ENCODE measurements at regions not wholly inside any gene's neighbourhood (a gene's known extent, or its start where the extent isn't known, plus 50 kb on each side); places are given as distances from the start of the nearest gene placed in this dataset.

DNA sequence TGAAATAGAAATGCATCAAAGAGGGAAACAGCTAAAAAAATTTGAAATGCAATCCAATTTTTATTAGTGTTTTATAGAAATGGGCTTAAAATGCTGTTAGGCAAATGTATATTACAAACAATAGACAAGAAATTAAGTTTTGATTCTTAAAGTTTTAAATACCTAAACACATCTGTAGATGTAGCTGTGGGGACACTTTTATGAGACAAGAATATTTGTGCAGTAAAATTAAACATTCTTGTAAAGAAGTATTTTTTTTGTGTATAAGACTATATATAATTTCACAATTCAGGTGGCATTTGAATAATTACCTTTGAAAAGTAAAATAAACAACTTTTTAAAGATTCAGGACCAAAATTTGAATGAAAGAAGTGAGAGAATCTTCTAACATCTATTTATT, 1015.9 kb downstream of the REEP3 start:
- TF ChIP-seq, protein P1, sequence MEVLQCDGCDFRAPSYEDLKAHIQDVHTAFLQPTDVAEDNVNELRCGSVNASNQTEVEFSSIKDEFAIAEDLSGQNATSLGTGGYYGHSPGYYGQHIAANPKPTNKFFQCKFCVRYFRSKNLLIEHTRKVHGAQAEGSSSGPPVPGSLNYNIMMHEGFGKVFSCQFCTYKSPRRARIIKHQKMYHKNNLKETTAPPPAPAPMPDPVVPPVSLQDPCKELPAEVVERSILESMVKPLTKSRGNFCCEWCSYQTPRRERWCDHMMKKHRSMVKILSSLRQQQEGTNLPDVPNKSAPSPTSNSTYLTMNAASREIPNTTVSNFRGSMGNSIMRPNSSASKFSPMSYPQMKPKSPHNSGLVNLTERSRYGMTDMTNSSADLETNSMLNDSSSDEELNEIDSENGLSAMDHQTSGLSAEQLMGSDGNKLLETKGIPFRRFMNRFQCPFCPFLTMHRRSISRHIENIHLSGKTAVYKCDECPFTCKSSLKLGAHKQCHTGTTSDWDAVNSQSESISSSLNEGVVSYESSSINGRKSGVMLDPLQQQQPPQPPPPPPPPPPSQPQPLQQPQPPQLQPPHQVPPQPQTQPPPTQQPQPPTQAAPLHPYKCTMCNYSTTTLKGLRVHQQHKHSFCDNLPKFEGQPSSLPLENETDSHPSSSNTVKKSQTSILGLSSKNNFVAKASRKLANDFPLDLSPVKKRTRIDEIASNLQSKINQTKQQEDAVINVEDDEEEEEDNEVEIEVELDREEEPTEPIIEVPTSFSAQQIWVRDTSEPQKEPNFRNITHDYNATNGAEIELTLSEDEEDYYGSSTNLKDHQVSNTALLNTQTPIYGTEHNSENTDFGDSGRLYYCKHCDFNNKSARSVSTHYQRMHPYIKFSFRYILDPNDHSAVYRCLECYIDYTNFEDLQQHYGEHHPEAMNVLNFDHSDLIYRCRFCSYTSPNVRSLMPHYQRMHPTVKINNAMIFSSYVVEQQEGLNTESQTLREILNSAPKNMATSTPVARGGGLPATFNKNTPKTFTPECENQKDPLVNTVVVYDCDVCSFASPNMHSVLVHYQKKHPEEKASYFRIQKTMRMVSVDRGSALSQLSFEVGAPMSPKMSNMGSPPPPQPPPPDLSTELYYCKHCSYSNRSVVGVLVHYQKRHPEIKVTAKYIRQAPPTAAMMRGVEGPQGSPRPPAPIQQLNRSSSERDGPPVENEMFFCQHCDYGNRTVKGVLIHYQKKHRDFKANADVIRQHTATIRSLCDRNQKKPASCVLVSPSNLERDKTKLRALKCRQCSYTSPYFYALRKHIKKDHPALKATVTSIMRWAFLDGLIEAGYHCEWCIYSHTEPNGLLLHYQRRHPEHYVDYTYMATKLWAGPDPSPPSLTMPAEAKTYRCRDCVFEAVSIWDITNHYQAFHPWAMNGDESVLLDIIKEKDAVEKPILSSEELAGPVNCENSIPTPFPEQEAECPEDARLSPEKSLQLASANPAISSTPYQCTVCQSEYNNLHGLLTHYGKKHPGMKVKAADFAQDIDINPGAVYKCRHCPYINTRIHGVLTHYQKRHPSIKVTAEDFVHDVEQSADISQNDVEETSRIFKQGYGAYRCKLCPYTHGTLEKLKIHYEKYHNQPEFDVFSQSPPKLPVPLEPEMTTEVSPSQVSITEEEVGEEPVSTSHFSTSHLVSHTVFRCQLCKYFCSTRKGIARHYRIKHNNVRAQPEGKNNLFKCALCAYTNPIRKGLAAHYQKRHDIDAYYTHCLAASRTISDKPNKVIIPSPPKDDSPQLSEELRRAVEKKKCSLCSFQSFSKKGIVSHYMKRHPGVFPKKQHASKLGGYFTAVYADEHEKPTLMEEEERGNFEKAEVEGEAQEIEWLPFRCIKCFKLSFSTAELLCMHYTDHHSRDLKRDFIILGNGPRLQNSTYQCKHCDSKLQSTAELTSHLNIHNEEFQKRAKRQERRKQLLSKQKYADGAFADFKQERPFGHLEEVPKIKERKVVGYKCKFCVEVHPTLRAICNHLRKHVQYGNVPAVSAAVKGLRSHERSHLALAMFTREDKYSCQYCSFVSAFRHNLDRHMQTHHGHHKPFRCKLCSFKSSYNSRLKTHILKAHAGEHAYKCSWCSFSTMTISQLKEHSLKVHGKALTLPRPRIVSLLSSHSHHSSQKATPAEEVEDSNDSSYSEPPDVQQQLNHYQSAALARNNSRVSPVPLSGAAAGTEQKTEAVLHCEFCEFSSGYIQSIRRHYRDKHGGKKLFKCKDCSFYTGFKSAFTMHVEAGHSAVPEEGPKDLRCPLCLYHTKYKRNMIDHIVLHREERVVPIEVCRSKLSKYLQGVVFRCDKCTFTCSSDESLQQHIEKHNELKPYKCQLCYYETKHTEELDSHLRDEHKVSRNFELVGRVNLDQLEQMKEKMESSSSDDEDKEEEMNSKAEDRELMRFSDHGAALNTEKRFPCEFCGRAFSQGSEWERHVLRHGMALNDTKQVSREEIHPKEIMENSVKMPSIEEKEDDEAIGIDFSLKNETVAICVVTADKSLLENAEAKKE (CRISPR knock-in tag; IDR thresholded peaks at IDR 0.05): no peak
- no peak for TF ChIP-seq STAT1 (IDR thresholded peaks at IDR 0.05; ENCODE audit: unreplicated experiment)
- no peak for TF ChIP-seq EZH2 (IDR thresholded peaks at IDR 0.05; ENCODE audit: low read depth, unreplicated experiment)
- TF ChIP-seq ZNF331 (CRISPR knock-in tag; IDR thresholded peaks at IDR 0.05; ENCODE audit: low read depth): no peak
- no peak for TF ChIP-seq POLR2AphosphoS5 (IDR thresholded peaks at IDR 0.05; ENCODE audit: low read depth)
- TF ChIP-seq, protein P2, sequence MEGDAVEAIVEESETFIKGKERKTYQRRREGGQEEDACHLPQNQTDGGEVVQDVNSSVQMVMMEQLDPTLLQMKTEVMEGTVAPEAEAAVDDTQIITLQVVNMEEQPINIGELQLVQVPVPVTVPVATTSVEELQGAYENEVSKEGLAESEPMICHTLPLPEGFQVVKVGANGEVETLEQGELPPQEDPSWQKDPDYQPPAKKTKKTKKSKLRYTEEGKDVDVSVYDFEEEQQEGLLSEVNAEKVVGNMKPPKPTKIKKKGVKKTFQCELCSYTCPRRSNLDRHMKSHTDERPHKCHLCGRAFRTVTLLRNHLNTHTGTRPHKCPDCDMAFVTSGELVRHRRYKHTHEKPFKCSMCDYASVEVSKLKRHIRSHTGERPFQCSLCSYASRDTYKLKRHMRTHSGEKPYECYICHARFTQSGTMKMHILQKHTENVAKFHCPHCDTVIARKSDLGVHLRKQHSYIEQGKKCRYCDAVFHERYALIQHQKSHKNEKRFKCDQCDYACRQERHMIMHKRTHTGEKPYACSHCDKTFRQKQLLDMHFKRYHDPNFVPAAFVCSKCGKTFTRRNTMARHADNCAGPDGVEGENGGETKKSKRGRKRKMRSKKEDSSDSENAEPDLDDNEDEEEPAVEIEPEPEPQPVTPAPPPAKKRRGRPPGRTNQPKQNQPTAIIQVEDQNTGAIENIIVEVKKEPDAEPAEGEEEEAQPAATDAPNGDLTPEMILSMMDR (conservative IDR thresholded peaks at IDR 0.05; ENCODE audit: low read depth in 2 of 2): no peak
- no peak for TF ChIP-seq NANOG (IDR thresholded peaks at IDR 0.05; ENCODE audit: borderline replicate concordance)
- TF ChIP-seq JUNB (IDR thresholded peaks at IDR 0.05; ENCODE audit: unreplicated experiment): no peak
- TF ChIP-seq CREB1 (CRISPR knock-in tag; IDR thresholded peaks at IDR 0.05; ENCODE audit: low read depth): no peak
- TF ChIP-seq, protein P3, sequence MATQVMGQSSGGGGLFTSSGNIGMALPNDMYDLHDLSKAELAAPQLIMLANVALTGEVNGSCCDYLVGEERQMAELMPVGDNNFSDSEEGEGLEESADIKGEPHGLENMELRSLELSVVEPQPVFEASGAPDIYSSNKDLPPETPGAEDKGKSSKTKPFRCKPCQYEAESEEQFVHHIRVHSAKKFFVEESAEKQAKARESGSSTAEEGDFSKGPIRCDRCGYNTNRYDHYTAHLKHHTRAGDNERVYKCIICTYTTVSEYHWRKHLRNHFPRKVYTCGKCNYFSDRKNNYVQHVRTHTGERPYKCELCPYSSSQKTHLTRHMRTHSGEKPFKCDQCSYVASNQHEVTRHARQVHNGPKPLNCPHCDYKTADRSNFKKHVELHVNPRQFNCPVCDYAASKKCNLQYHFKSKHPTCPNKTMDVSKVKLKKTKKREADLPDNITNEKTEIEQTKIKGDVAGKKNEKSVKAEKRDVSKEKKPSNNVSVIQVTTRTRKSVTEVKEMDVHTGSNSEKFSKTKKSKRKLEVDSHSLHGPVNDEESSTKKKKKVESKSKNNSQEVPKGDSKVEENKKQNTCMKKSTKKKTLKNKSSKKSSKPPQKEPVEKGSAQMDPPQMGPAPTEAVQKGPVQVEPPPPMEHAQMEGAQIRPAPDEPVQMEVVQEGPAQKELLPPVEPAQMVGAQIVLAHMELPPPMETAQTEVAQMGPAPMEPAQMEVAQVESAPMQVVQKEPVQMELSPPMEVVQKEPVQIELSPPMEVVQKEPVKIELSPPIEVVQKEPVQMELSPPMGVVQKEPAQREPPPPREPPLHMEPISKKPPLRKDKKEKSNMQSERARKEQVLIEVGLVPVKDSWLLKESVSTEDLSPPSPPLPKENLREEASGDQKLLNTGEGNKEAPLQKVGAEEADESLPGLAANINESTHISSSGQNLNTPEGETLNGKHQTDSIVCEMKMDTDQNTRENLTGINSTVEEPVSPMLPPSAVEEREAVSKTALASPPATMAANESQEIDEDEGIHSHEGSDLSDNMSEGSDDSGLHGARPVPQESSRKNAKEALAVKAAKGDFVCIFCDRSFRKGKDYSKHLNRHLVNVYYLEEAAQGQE (IDR thresholded peaks at IDR 0.05; ENCODE audit: unreplicated experiment): no peak
- TF ChIP-seq, protein P4, sequence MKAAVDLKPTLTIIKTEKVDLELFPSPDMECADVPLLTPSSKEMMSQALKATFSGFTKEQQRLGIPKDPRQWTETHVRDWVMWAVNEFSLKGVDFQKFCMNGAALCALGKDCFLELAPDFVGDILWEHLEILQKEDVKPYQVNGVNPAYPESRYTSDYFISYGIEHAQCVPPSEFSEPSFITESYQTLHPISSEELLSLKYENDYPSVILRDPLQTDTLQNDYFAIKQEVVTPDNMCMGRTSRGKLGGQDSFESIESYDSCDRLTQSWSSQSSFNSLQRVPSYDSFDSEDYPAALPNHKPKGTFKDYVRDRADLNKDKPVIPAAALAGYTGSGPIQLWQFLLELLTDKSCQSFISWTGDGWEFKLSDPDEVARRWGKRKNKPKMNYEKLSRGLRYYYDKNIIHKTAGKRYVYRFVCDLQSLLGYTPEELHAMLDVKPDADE (IDR thresholded peaks at IDR 0.05): no peak
- no peak for TF ChIP-seq ZNF114 (CRISPR knock-in tag; IDR thresholded peaks at IDR 0.05)
- TF ChIP-seq EZH2phosphoT487 (IDR thresholded peaks at IDR 0.05; ENCODE audit: unreplicated experiment): no peak
- no peaks in the 10 kb centered on the region for H4K20me1 ChIP-seq (replicated peaks; ENCODE audit: insufficient read depth)
- H3F3A ChIP-seq (replicated peaks; ENCODE audit: low read depth): no peaks in the 10 kb centered on the region
- ATAC-seq (no peak), DNase-seq (ENCODE audit: low spot score) (no peak)
- peaks cover 6% of the 10 kb centered on the region for H3K9me2 ChIP-seq (ENCODE audit: insufficient read depth)
- no peaks in the 10 kb centered on the region for H3K79me2 ChIP-seq (replicated peaks; ENCODE audit: insufficient read depth)
- no peak overlapping the region for H3K4me3 Mint-ChIP-seq
- no peaks in the 10 kb centered on the region for H3K27me3 ChIP-seq (ENCODE audit: insufficient read depth)
- H3K4me3 ChIP-seq: no peak overlapping the region
- H2AFZ ChIP-seq: no peak overlapping the region
- H3K4me2 ChIP-seq: no peak overlapping the region
- no peaks in the 10 kb centered on the region for H3K36me3 Mint-ChIP-seq (ENCODE audit: low read depth)
- no peak overlapping the region for H3K27ac ChIP-seq (ENCODE audit: low read depth)
- no peak overlapping the region for H3K27ac Mint-ChIP-seq
- H3K4me1 ChIP-seq (ENCODE audit: insufficient read depth): no peaks in the 10 kb centered on the region
- H3K36me3 ChIP-seq (ENCODE audit: insufficient read depth): no peaks in the 10 kb centered on the region
- peaks cover 4% of the 10 kb centered on the region; the same call in 1 of the 3 replicates for H3K4me1 Mint-ChIP-seq
- H3K9me3 Mint-ChIP-seq: no peaks in the 10 kb centered on the region
- no peaks in the 10 kb centered on the region for H3K27me3 Mint-ChIP-seq (ENCODE audit: insufficient read depth, low read depth, poor library complexity)
